OCI-LY1 (cell line): ENCODE measurements at regions not wholly inside any gene's neighbourhood (a gene's known extent, or its start where the extent isn't known, plus 50 kb on each side); places are given as distances from the start of the nearest gene placed in this dataset.

Source experiments
- EZH2 ChIP-seq: fragments of 200-600 bp; sonication (generic), shearing (Covaris generic); IDR thresholded peaks from 2 replicates; pipeline ENCODE4 v1.8.0; 2017; ENCODE audit warnings: borderline replicate concordance, mixed run types, mild to moderate bottlenecking, antibody characterized with exemption, low read length, moderate library complexity, mixed read lengths
- TF ChIP-seq, protein P1 (sequence below): fragments of 200-600 bp; sonication (generic), shearing (Covaris generic); IDR thresholded peaks from 2 replicates; pipeline ENCODE4 v1.5.1; 2017; ENCODE audit warnings: mild to moderate bottlenecking, antibody characterized with exemption, low read length, moderate library complexity, mixed read lengths

DNA sequence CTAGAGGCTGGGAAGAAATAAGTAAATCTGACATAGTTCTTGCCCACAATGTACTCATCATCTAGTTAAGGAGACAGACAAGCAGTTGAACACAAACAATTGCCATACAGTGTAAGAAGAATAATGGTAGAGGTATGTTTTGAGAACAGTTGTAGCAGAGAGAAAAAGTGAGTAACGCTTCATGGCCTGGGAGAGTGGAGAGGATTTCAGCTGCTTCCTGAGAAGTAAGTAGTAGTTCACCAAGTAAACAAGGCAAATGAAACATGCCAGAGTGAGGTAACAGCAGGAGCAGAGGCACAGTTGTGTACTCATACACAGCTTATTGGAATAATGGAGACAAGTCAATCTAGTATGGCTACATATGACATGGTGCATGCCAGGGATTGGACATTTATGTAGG, 53.6 kb upstream of the RAP2C start:
- TF ChIP-seq, protein P1, sequence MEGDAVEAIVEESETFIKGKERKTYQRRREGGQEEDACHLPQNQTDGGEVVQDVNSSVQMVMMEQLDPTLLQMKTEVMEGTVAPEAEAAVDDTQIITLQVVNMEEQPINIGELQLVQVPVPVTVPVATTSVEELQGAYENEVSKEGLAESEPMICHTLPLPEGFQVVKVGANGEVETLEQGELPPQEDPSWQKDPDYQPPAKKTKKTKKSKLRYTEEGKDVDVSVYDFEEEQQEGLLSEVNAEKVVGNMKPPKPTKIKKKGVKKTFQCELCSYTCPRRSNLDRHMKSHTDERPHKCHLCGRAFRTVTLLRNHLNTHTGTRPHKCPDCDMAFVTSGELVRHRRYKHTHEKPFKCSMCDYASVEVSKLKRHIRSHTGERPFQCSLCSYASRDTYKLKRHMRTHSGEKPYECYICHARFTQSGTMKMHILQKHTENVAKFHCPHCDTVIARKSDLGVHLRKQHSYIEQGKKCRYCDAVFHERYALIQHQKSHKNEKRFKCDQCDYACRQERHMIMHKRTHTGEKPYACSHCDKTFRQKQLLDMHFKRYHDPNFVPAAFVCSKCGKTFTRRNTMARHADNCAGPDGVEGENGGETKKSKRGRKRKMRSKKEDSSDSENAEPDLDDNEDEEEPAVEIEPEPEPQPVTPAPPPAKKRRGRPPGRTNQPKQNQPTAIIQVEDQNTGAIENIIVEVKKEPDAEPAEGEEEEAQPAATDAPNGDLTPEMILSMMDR = no peak
- no peak for TF ChIP-seq EZH2
